ENCODE measurements at regions not wholly inside any gene's neighbourhood (a gene's known extent, or its start where the extent isn't known, plus 50 kb on each side); places are given as distances from the start of the nearest gene placed in this dataset.
"Not testable (repeated sequence)": the region's sequence is repeated elsewhere in the genome, so short reads cannot be mapped to it uniquely, and the experiment has no call there.

DNA sequence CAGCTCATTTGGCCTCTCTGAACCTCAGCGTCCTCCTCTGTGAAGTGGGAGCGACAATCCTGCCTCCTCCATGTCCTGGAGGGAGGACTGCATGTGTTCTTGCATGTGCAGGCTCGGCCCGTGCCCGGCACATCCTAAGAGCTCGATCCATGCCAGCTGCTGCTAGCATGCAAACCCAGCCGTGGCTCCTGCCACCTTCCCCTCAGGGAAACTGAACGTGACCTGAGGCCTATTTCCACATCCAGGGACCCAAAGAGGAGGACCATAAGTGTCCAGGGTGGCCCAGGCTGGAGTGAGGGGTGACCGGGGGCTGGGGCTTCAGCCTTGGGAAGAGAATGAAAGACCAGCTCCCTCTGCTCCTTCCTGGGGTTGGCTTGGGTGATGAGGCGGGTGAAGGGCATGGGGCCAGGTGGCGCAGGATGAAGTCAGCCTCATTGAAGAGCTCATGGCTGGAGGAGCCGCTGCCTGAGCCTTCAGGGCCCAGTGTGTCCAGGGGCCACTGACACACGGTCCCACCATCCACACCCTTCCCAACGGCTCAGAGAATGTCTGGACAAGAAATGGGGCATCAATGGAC, 115.7 kb upstream of the AKAP13 start:
- CTCF ChIA-PET; BruUV-seq (replicated peaks); H3K27me3 ChIP-seq (replicated peaks in 1 of 2; ENCODE audit: control insufficient read depth in 2 of 2, insufficient read depth in 2 of 2, low read length in 1 of 2); FAIRE-seq; H3K4me3 ChIP-seq; RAD21 ChIA-PET (ENCODE audit: unreplicated experiment); POLR2A ChIA-PET; H3K9ac ChIP-seq (ENCODE audit: control insufficient read depth, insufficient read depth, low read length); in situ Hi-C loops (cut with MboI); DNase-seq (ENCODE audit: low read depth, low spot score); SMC1A ChIA-PET (ENCODE audit: uncharacterized antibody, unreplicated experiment); H3K27ac ChIP-seq (ENCODE audit: control insufficient read depth, insufficient read depth); ATAC-seq; H3K4me2 ChIP-seq (ENCODE audit: control insufficient read depth, insufficient read depth); H3K4me1 ChIP-seq (ENCODE audit: control insufficient read depth, insufficient read depth, low read length); intact Hi-C loops (cut with micrococcal nuclease; ENCODE audit: unreplicated experiment); H3K79me2 ChIP-seq (ENCODE audit: control insufficient read depth, insufficient read depth, low read length); H4K20me1 ChIP-seq (ENCODE audit: control insufficient read depth, insufficient read depth); H3K9me3 ChIP-seq (replicated peaks; ENCODE audit: control insufficient read depth, insufficient read depth, low read length); H2AFZ ChIP-seq (ENCODE audit: control insufficient read depth, low read depth, low read length); H3K36me3 ChIP-seq (ENCODE audit: control insufficient read depth in 2 of 2, insufficient read depth in 2 of 2, low read length in 1 of 2): not testable (repeated sequence)
- 55% methylated on average over 12 of the region's 14 CpGs for WGBS (ENCODE audit: insufficient coverage, insufficient replicate concordance, low lambda C conversion rate, missing lambda C conversion rate)

DNA sequence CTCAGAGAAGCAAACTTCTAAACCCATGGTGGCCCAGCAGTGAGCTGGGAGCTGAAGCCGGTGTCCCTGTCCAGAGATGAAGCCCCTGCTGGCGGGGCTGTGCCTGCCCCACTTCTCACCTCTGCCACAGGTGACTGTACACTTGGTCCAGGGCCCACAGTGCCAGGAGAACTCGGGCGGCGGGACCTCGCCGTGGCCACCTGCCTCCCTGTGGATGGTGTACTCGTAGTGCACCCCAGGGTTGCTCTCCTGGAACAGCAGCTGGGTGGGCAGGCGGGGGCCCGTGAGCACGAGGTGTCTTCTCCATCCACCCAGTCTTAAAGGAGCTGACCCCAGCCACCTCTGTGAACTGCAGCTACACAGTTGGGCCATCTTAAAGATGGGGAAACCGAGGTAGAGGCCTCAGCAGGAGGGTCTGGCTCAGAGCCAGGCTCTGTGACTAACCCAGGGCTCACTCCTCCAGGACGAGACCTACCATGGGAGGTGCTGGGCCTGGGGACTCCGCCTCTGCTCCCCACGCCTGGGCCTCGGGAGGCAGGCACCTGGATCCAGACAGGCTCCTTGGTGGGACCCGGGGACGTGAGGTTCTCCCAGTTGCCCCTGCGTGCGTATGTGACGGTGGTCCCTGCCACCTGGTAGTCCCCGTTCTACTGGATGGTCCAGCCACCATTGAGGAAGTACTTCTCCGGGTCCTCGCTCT, 113.1 kb upstream of the AKAP13 start:
- FAIRE-seq; BruUV-seq (replicated peaks); H3K27me3 ChIP-seq (replicated peaks in 1 of 2; ENCODE audit: control insufficient read depth in 2 of 2, insufficient read depth in 2 of 2, low read length in 1 of 2); DNase-seq (ENCODE audit: low read depth, low spot score); H3K4me2 ChIP-seq (ENCODE audit: control insufficient read depth, insufficient read depth); H3K9ac ChIP-seq (ENCODE audit: control insufficient read depth, insufficient read depth, low read length); H4K20me1 ChIP-seq (ENCODE audit: control insufficient read depth, insufficient read depth); in situ Hi-C loops (cut with MboI); RAD21 ChIA-PET (ENCODE audit: unreplicated experiment); H3K27ac ChIP-seq (ENCODE audit: control insufficient read depth, insufficient read depth); CTCF ChIA-PET; H2AFZ ChIP-seq (ENCODE audit: control insufficient read depth, low read depth, low read length); intact Hi-C loops (cut with micrococcal nuclease; ENCODE audit: unreplicated experiment); POLR2A ChIA-PET; ATAC-seq; H3K79me2 ChIP-seq (ENCODE audit: control insufficient read depth, insufficient read depth, low read length); H3K9me3 ChIP-seq (replicated peaks; ENCODE audit: control insufficient read depth, insufficient read depth, low read length); SMC1A ChIA-PET (ENCODE audit: uncharacterized antibody, unreplicated experiment); H3K36me3 ChIP-seq (ENCODE audit: control insufficient read depth in 2 of 2, insufficient read depth in 2 of 2, low read length in 1 of 2); H3K4me1 ChIP-seq (ENCODE audit: control insufficient read depth, insufficient read depth, low read length); H3K4me3 ChIP-seq: not testable (repeated sequence)
- 60% methylated on average over 10 of the region's 24 CpGs for WGBS (ENCODE audit: insufficient coverage, insufficient replicate concordance, low lambda C conversion rate, missing lambda C conversion rate)

Measured in GM12878 (cell line).